ENCODE measurements at regions not wholly inside any gene's neighbourhood (a gene's known extent, or its start where the extent isn't known, plus 50 kb on each side); places are given as distances from the start of the nearest gene placed in this dataset.

- Histone ChIP-seq H3K4me3 (ENCODE audit: low read depth, low read length) (no peak overlapping the region), H3K36me3 (ENCODE audit: control insufficient read depth, insufficient read depth, low read length) (no peaks in the 10 kb centered on the region), H3K27me3 (ENCODE audit: control insufficient read depth, insufficient read depth, low read length) (no peaks in the 10 kb centered on the region)
- no peak for DNase-seq (ENCODE audit: low read depth)
- TF ChIP-seq CTCF (IDR thresholded peaks at IDR 0.05; ENCODE audit: insufficient read depth, low read length, poor library complexity, severe bottlenecking), result no peak
Observed at GRCh38 chr6:134821397-134821796, 128.5 kb downstream of the ALDH8A1 start.

- no peaks in the 10 kb centered on the region for H3K36me3 ChIP-seq (ENCODE audit: control insufficient read depth, insufficient read depth, low read length)
- DNase-seq (ENCODE audit: low read depth), result no peak
- H3K4me3 ChIP-seq (ENCODE audit: low read depth, low read length), result no peak overlapping the region
- no peaks in the 10 kb centered on the region for H3K27me3 ChIP-seq (ENCODE audit: control insufficient read depth, insufficient read depth, low read length)
- no peak for TF ChIP-seq CTCF (IDR thresholded peaks at IDR 0.05; ENCODE audit: insufficient read depth, low read length, poor library complexity, severe bottlenecking)
Observed at GRCh38 chr6:134819863-134820800, 129.8 kb downstream of the ALDH8A1 start.

- no peak for DNase-seq (ENCODE audit: low read depth)
- H3K36me3 ChIP-seq (ENCODE audit: control insufficient read depth, insufficient read depth, low read length), result no peaks in the 10 kb centered on the region
- TF ChIP-seq CTCF (IDR thresholded peaks at IDR 0.05; ENCODE audit: insufficient read depth, low read length, poor library complexity, severe bottlenecking), result no peak
- no peaks in the 10 kb centered on the region for H3K27me3 ChIP-seq (ENCODE audit: control insufficient read depth, insufficient read depth, low read length)
- no peak overlapping the region for H3K4me3 ChIP-seq (ENCODE audit: low read depth, low read length)
Observed at GRCh38 chr6:134819236-134819635, 130.7 kb downstream of the ALDH8A1 start.

- no peak for TF ChIP-seq CTCF (IDR thresholded peaks at IDR 0.05; ENCODE audit: insufficient read depth, low read length, poor library complexity, severe bottlenecking)
- Histone ChIP-seq H3K27me3 (ENCODE audit: control insufficient read depth, insufficient read depth, low read length) (no peaks in the 10 kb centered on the region), H3K4me3 (ENCODE audit: low read depth, low read length) (no peak overlapping the region), H3K36me3 (ENCODE audit: control insufficient read depth, insufficient read depth, low read length) (no peaks in the 10 kb centered on the region)
- DNase-seq (ENCODE audit: low read depth), result no peak
Observed at GRCh38 chr6:134817448-134817847, 132.5 kb downstream of the ALDH8A1 start.

- no peak overlapping the region for H3K4me3 ChIP-seq (ENCODE audit: low read depth, low read length)
- H3K36me3 ChIP-seq (ENCODE audit: control insufficient read depth, insufficient read depth, low read length), result no peaks in the 10 kb centered on the region
- no peaks in the 10 kb centered on the region for H3K27me3 ChIP-seq (ENCODE audit: control insufficient read depth, insufficient read depth, low read length)
- no peak for DNase-seq (ENCODE audit: low read depth)
- no peak for TF ChIP-seq CTCF (IDR thresholded peaks at IDR 0.05; ENCODE audit: insufficient read depth, low read length, poor library complexity, severe bottlenecking)
Observed at GRCh38 chr6:134816780-134817179, 133.1 kb downstream of the ALDH8A1 start.

GRCh38 chr6:134816300-134816699 is 133.6 kb downstream of the ALDH8A1 start:
- no peak for DNase-seq (ENCODE audit: low read depth)
- no peaks in the 10 kb centered on the region for H3K36me3 ChIP-seq (ENCODE audit: control insufficient read depth, insufficient read depth, low read length)
- no peaks in the 10 kb centered on the region for H3K27me3 ChIP-seq (ENCODE audit: control insufficient read depth, insufficient read depth, low read length)
- no peak for TF ChIP-seq CTCF (IDR thresholded peaks at IDR 0.05; ENCODE audit: insufficient read depth, low read length, poor library complexity, severe bottlenecking)
- no peak overlapping the region for H3K4me3 ChIP-seq (ENCODE audit: low read depth, low read length)
